Suprapubic skin (tissue), 4 donors: ENCODE measurements at regions not wholly inside any gene's neighbourhood (a gene's known extent, or its start where the extent isn't known, plus 50 kb on each side); places are given as distances from the start of the nearest gene placed in this dataset.
"Not testable (repeated sequence)": the region's sequence is repeated elsewhere in the genome, so short reads cannot be mapped to it uniquely, and the experiment has no call there.

Experiments used
- DNase-seq, 2 donors: peaks; one replicate each; pipeline ENCODE4 v3.0.0-alpha.2; 2019; ENCODE audit warnings: low spot score in 2 of 2
- H3K27ac ChIP-seq: fragments of 200-600 bp; sonication (generic); one replicate; pipeline ENCODE4 v1.5.1; 2019
- H3K27me3 ChIP-seq: fragments of 200-600 bp; sonication (generic); one replicate; pipeline ENCODE4 v1.5.1; 2019
- H3K36me3 ChIP-seq: fragments of 200-600 bp; sonication (generic); one replicate; pipeline ENCODE4 v1.5.1; 2019
- H3K4me1 ChIP-seq: fragments of 200-600 bp; sonication (generic); one replicate; pipeline ENCODE4 v1.5.1; 2019
- H3K4me3 ChIP-seq: fragments of 200-600 bp; sonication (generic); one replicate; pipeline ENCODE4 v1.5.1; 2019; ENCODE audit warnings: mild to moderate bottlenecking
- H3K9me3 ChIP-seq: fragments of 200-600 bp; sonication (generic); one replicate; pipeline ENCODE4 v1.5.1; 2019
- EP300 ChIP-seq: sonication (generic); formaldehyde crosslinking; IDR thresholded peaks from one replicate; pipeline ENCODE4 v1.6.1; 2017; ENCODE audit warnings: antibody characterized with exemption
- POLR2A ChIP-seq, 2 donors: fragments of 450-650 bp; IDR thresholded peaks; one replicate each; pipeline ENCODE4 v1.6.1; 2017; ENCODE audit warnings: antibody characterized with exemption in 2 of 2, mild to moderate bottlenecking in 2 of 2, moderate library complexity in 2 of 2
- POLR2AphosphoS5 ChIP-seq, 3 donors: sonication (generic); formaldehyde crosslinking; IDR thresholded peaks; one replicate each; pipeline ENCODE4 v1.6.1; 2017; ENCODE audit warnings: antibody characterized with exemption in 3 of 3
- WGBS: methylation state at CpG from one replicate; pipeline ENCODE4 v1.1.5; 2018; 5-methylcytosine and 5-hydroxymethylcytosine counted together
- TF ChIP-seq, protein P1 (sequence below), 2 donors: fragments of 200-600 bp in 1 of 2; fragments of 450-650 bp in 1 of 2; sonication (generic) in 1 of 2; IDR thresholded peaks; one replicate each; pipeline ENCODE4 v1.5.1; 2016 to 2019; ENCODE audit warnings: antibody characterized with exemption in 2 of 2, mild to moderate bottlenecking in 1 of 2, moderate library complexity in 1 of 2

- WGBS = 60% methylated on average over 3 of the region's 3 CpGs
- Histone ChIP-seq H3K4me1 (no peaks in the 10 kb centered on the region), H3K36me3 (no peaks in the 10 kb centered on the region), H3K27me3 (no peaks in the 10 kb centered on the region), H3K4me3 (no peak overlapping the region), H3K9me3 (no peaks in the 10 kb centered on the region), H3K27ac (no peak overlapping the region)
- no peak for DNase-seq
- TF ChIP-seq EP300 (no peak), POLR2A (IDR thresholded peaks at IDR 0.05) (no peak), POLR2AphosphoS5 (IDR thresholded peaks at IDR 0.05) (no peak)
- TF ChIP-seq, protein P1, sequence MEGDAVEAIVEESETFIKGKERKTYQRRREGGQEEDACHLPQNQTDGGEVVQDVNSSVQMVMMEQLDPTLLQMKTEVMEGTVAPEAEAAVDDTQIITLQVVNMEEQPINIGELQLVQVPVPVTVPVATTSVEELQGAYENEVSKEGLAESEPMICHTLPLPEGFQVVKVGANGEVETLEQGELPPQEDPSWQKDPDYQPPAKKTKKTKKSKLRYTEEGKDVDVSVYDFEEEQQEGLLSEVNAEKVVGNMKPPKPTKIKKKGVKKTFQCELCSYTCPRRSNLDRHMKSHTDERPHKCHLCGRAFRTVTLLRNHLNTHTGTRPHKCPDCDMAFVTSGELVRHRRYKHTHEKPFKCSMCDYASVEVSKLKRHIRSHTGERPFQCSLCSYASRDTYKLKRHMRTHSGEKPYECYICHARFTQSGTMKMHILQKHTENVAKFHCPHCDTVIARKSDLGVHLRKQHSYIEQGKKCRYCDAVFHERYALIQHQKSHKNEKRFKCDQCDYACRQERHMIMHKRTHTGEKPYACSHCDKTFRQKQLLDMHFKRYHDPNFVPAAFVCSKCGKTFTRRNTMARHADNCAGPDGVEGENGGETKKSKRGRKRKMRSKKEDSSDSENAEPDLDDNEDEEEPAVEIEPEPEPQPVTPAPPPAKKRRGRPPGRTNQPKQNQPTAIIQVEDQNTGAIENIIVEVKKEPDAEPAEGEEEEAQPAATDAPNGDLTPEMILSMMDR (IDR thresholded peaks at IDR 0.05) = no peak
Observed at GRCh38 chr6:66189915-66190314, 482.9 kb upstream of the EYS start.

DNA sequence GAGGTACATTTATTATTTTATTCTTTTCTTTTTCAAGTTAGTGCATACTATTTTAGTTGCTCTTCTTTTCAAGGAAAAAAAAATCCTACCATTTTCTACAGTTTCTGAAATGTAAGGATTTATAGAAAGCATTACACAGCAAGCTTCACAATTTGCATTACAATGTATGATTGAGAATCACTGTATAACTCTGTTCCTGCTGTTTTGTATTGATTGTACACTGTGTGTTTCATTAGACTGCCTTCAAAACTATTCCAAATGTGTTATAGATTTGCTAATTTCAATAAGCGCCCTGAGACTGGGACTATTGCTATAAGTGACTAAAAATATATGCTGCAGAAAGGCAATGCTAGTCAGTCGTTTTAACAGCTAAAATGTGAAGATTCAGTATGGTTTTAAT lies 479.7 kb upstream of the EYS start:
- no peak overlapping the region for H3K27ac ChIP-seq
- WGBS = 78% methylated on average over 2 of the region's 2 CpGs
- H3K4me1 ChIP-seq = no peaks in the 10 kb centered on the region
- no peaks in the 10 kb centered on the region for H3K36me3 ChIP-seq
- H3K27me3 ChIP-seq = no peaks in the 10 kb centered on the region
- TF ChIP-seq POLR2A (IDR thresholded peaks at IDR 0.05) = no peak
- no peak for TF ChIP-seq POLR2AphosphoS5 (IDR thresholded peaks at IDR 0.05)
- TF ChIP-seq, protein P1 (IDR thresholded peaks at IDR 0.05) = no peak
- no peak for TF ChIP-seq EP300
- H3K4me3 ChIP-seq = no peak overlapping the region
- DNase-seq = no peak
- H3K9me3 ChIP-seq = no peaks in the 10 kb centered on the region

GRCh38 chr6:66184091-66184490 lies 477.1 kb upstream of the EYS start:
- Histone ChIP-seq H3K9me3 (no peaks in the 10 kb centered on the region), H3K4me1 (no peaks in the 10 kb centered on the region), H3K27me3 (no peaks in the 10 kb centered on the region), H3K36me3 (no peaks in the 10 kb centered on the region), H3K4me3 (no peak overlapping the region), H3K27ac (no peak overlapping the region)
- TF ChIP-seq POLR2AphosphoS5 (IDR thresholded peaks at IDR 0.05) (no peak), EP300 (no peak), POLR2A (IDR thresholded peaks at IDR 0.05) (no peak)
- TF ChIP-seq, protein P1 (IDR thresholded peaks at IDR 0.05) = no peak
- WGBS = 55% methylated on average over 1 of the region's 1 CpG
- no peak for DNase-seq

DNA sequence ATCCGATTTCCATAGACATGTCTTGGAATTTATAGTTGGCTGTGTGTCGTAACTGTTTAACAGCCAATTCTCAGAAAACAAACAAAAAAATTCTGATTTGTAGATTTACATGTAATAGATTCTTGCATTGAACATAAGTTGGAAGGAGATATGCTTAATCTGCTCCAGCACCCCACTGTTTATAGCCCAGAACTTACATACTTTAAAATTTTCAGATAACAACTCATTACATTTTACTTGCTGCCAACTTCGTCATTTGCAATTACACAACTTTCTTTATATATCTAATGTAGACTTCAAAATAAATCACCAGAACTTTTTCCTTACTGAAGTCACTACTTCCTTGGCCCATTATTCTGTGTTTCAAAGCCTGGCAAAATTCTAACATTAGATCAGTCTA lies 472.3 kb upstream of the EYS start:
- Histone ChIP-seq H3K4me3 (no peak overlapping the region), H3K9me3 (peaks cover 7% of the 10 kb centered on the region), H3K4me1 (no peaks in the 10 kb centered on the region), H3K27ac (no peak overlapping the region), H3K27me3 (no peaks in the 10 kb centered on the region), H3K36me3 (no peaks in the 10 kb centered on the region)
- no peak for TF ChIP-seq EP300
- TF ChIP-seq POLR2AphosphoS5 (IDR thresholded peaks at IDR 0.05) = no peak
- TF ChIP-seq, protein P1 (IDR thresholded peaks at IDR 0.05) = no peak
- no peak for TF ChIP-seq POLR2A (IDR thresholded peaks at IDR 0.05)
- 39% methylated on average over 3 of the region's 3 CpGs for WGBS
- DNase-seq = no peak

- TF ChIP-seq POLR2A (IDR thresholded peaks at IDR 0.05) = no peak
Observed at GRCh38 chr6:66173587-66173986, 466.6 kb upstream of the EYS start.

GRCh38 chr6:66166713-66167112 lies 459.7 kb upstream of the EYS start:
- WGBS = 89% methylated on average over 6 of the region's 10 CpGs

More at GRCh38 chr6:66173587-66173986, 466.6 kb upstream of the EYS start:
- 94% methylated on average over 6 of the region's 6 CpGs for WGBS
- Histone ChIP-seq H3K4me3 (no peak overlapping the region), H3K27me3 (no peaks in the 10 kb centered on the region), H3K9me3 (peaks cover 21% of the 10 kb centered on the region), H3K27ac (no peak overlapping the region), H3K36me3 (no peaks in the 10 kb centered on the region), H3K4me1 (no peaks in the 10 kb centered on the region)
- no peak for DNase-seq

More at GRCh38 chr6:66166713-66167112, 459.7 kb upstream of the EYS start:
- DNase-seq, H3K4me1 ChIP-seq, H3K9me3 ChIP-seq, H3K27ac ChIP-seq, H3K36me3 ChIP-seq, H3K4me3 ChIP-seq, H3K27me3 ChIP-seq: not testable (repeated sequence)
